ENCODE measurements at regions not wholly inside any gene's neighbourhood (a gene's known extent, or its start where the extent isn't known, plus 50 kb on each side); places are given as distances from the start of the nearest gene placed in this dataset.

- TF ChIP-seq ETS1 (IDR thresholded peaks at IDR 0.05) (no peak), POLR2AphosphoS5 (IDR thresholded peaks at IDR 0.05; ENCODE audit: low read depth) (no peak), ZNF114 (CRISPR knock-in tag; IDR thresholded peaks at IDR 0.05) (no peak), REST (IDR thresholded peaks at IDR 0.05; ENCODE audit: unreplicated experiment) (no peak)
Observed at GRCh38 chr16:79472426-79472825, 128.1 kb downstream of the MAF start (continued).

- Histone ChIP-seq H3K4me2 (no peak overlapping the region), H3F3A (replicated peaks; ENCODE audit: low read depth) (no peaks in the 10 kb centered on the region), H4K20me1 (replicated peaks; ENCODE audit: insufficient read depth) (no peaks in the 10 kb centered on the region), H3K27me3 (ENCODE audit: insufficient read depth) (no peaks in the 10 kb centered on the region), H3K4me1 (ENCODE audit: insufficient read depth) (no peaks in the 10 kb centered on the region), H3K36me3 (ENCODE audit: insufficient read depth) (no peaks in the 10 kb centered on the region), H3K4me3 (no peak overlapping the region), H3K79me2 (replicated peaks; ENCODE audit: insufficient read depth) (no peaks in the 10 kb centered on the region), H3K9me2 (ENCODE audit: insufficient read depth) (0 out of 2 replicates have a peak, but pooled peaks cover 1% of the 10 kb centered on the region), H3K27ac (ENCODE audit: low read depth) (no peak overlapping the region), H2AFZ (no peak overlapping the region)
- Mint-ChIP-seq H3K9me3 (no peaks in the 10 kb centered on the region; the same call in 2 of the 3 replicates), H3K27ac (no peak overlapping the region), H3K27me3 (ENCODE audit: insufficient read depth, low read depth, poor library complexity) (peaks cover 3% of the 10 kb centered on the region), H3K36me3 (ENCODE audit: low read depth) (no peaks in the 10 kb centered on the region), H3K4me1 (no peaks in the 10 kb centered on the region; the same call in 2 of the 3 replicates), H3K4me3 (no peak overlapping the region)
- ATAC-seq (no peak), DNase-seq (ENCODE audit: low spot score) (no peak)
- TF ChIP-seq EZH2 (IDR thresholded peaks at IDR 0.05; ENCODE audit: low read depth, unreplicated experiment) = no peak
- no peak for TF ChIP-seq ETS1 (IDR thresholded peaks at IDR 0.05)
- TF ChIP-seq CREB1 (CRISPR knock-in tag; IDR thresholded peaks at IDR 0.05; ENCODE audit: low read depth) = no peak
- no peak for TF ChIP-seq STAT1 (IDR thresholded peaks at IDR 0.05; ENCODE audit: unreplicated experiment)
- TF ChIP-seq JUNB (IDR thresholded peaks at IDR 0.05; ENCODE audit: unreplicated experiment) = no peak
- TF ChIP-seq, protein P1, sequence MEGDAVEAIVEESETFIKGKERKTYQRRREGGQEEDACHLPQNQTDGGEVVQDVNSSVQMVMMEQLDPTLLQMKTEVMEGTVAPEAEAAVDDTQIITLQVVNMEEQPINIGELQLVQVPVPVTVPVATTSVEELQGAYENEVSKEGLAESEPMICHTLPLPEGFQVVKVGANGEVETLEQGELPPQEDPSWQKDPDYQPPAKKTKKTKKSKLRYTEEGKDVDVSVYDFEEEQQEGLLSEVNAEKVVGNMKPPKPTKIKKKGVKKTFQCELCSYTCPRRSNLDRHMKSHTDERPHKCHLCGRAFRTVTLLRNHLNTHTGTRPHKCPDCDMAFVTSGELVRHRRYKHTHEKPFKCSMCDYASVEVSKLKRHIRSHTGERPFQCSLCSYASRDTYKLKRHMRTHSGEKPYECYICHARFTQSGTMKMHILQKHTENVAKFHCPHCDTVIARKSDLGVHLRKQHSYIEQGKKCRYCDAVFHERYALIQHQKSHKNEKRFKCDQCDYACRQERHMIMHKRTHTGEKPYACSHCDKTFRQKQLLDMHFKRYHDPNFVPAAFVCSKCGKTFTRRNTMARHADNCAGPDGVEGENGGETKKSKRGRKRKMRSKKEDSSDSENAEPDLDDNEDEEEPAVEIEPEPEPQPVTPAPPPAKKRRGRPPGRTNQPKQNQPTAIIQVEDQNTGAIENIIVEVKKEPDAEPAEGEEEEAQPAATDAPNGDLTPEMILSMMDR (conservative IDR thresholded peaks at IDR 0.05; ENCODE audit: low read depth in 2 of 2) = no peak
- TF ChIP-seq ZNF114 (CRISPR knock-in tag; IDR thresholded peaks at IDR 0.05) = no peak
- no peak for TF ChIP-seq REST (IDR thresholded peaks at IDR 0.05; ENCODE audit: unreplicated experiment)
- TF ChIP-seq ZNF331 (CRISPR knock-in tag; IDR thresholded peaks at IDR 0.05; ENCODE audit: low read depth) = no peak
- no peak for TF ChIP-seq POLR2AphosphoS5 (IDR thresholded peaks at IDR 0.05; ENCODE audit: low read depth)
- no peak for TF ChIP-seq NANOG (IDR thresholded peaks at IDR 0.05; ENCODE audit: borderline replicate concordance)
Observed at GRCh38 chr16:79469999-79470398, 130.5 kb downstream of the MAF start.
